ENCODE measurements at regions not wholly inside any gene's neighbourhood (a gene's known extent, or its start where the extent isn't known, plus 50 kb on each side); places are given as distances from the start of the nearest gene placed in this dataset.
"Not testable (repeated sequence)": the region's sequence is repeated elsewhere in the genome, so short reads cannot be mapped to it uniquely, and the experiment has no call there.

- DNase-seq (ENCODE audit: low read depth in 1 of 2, low spot score in 2 of 2); H3K4me3 ChIP-seq (ENCODE audit: extremely low read depth in 1 of 4, insufficient read depth in 2 of 4, low read depth in 3 of 4, low read length in 4 of 4); CTCF ChIA-PET (ENCODE audit: partially characterized antibody); H3K9ac ChIP-seq (replicated peaks in 1 of 4; ENCODE audit: extremely low read depth in 1 of 4, low read depth in 3 of 4, low read length in 3 of 4); H3K79me2 ChIP-seq (ENCODE audit: control insufficient read depth in 1 of 2, insufficient read depth in 2 of 2, low read length in 2 of 2); H3K79me1 ChIP-seq (ENCODE audit: low read depth, low read length); H3K27me3 ChIP-seq (replicated peaks in 1 of 4; ENCODE audit: control insufficient read depth in 3 of 4, extremely low read depth in 1 of 4, insufficient read depth in 3 of 4, low read length in 3 of 4); POLR2A ChIA-PET (ENCODE audit: partially characterized antibody); H2AK5ac ChIP-seq (ENCODE audit: low read depth, low read length); H2BK5ac ChIP-seq (ENCODE audit: low read depth, low read length); H3K18ac ChIP-seq (ENCODE audit: extremely low read depth, low read length); H2BK20ac ChIP-seq (ENCODE audit: low read length); H4K5ac ChIP-seq (ENCODE audit: insufficient read length, low read depth, low read length); H3K14ac ChIP-seq (ENCODE audit: insufficient read length); H3K4me2 ChIP-seq (ENCODE audit: insufficient read depth in 1 of 2, low read depth in 2 of 2, low read length in 2 of 2); H3K4ac ChIP-seq (replicated peaks; ENCODE audit: insufficient read length, low read depth, low read length); H2BK15ac ChIP-seq (ENCODE audit: low read length); H4K20me1 ChIP-seq (replicated peaks in 1 of 2; ENCODE audit: control insufficient read depth in 1 of 2, insufficient read depth in 2 of 2, low read length in 2 of 2); FAIRE-seq; H3K9me3 ChIP-seq (ENCODE audit: insufficient read depth in 2 of 2, low read depth in 1 of 2, low read length in 1 of 2); H3K56ac ChIP-seq (replicated peaks; ENCODE audit: insufficient read length, low read depth, low read length); H4K91ac ChIP-seq (replicated peaks; ENCODE audit: insufficient read length, low read length); H4K8ac ChIP-seq (ENCODE audit: extremely low read depth, insufficient read depth, low read length); H2AFZ ChIP-seq (ENCODE audit: low read length); H2BK12ac ChIP-seq (ENCODE audit: low read depth, low read length); H3K23ac ChIP-seq (ENCODE audit: insufficient read length); H3K23me2 ChIP-seq (ENCODE audit: low read depth, low read length); H3K4me1 ChIP-seq (replicated peaks in 1 of 4; ENCODE audit: control insufficient read depth in 3 of 4, insufficient read depth in 4 of 4, low read length in 3 of 4); H2BK120ac ChIP-seq (replicated peaks; ENCODE audit: low read depth, low read length); H3K27ac ChIP-seq (ENCODE audit: low read depth, low read length): not testable (repeated sequence)
- peaks cover 0 to 13% (median 6%) of the 10 kb centered on the region in 4 experiments; a peak in 4 of 8 replicates for H3K36me3 ChIP-seq (ENCODE audit: control insufficient read depth in 2 of 4, insufficient read depth in 4 of 4, low read length in 3 of 4)
- WGBS, 2 experiments (ENCODE audit: extremely low coverage in 1 of 2, insufficient coverage in 1 of 2, insufficient read length in 1 of 2, insufficient replicate concordance in 2 of 2, low coverage in 1 of 2, low lambda C conversion rate in 2 of 2, missing lambda C conversion rate in 1 of 2), result 97% methylated on average over 3 of the region's 4 CpGs; no CpG with 5 or more reads in 1 of the 2 experiments
These were observed 462.9 kb upstream of the AMELY start for GRCh38 chrY:7374485-7374884.

- H4K5ac ChIP-seq (ENCODE audit: insufficient read length, low read depth, low read length); CTCF ChIA-PET (ENCODE audit: partially characterized antibody); H3K79me1 ChIP-seq (ENCODE audit: low read depth, low read length); H3K4ac ChIP-seq (replicated peaks; ENCODE audit: insufficient read length, low read depth, low read length); H3K4me3 ChIP-seq (ENCODE audit: extremely low read depth in 1 of 4, insufficient read depth in 2 of 4, low read depth in 3 of 4, low read length in 4 of 4); H3K9me3 ChIP-seq (ENCODE audit: insufficient read depth in 2 of 2, low read depth in 1 of 2, low read length in 1 of 2); H2AFZ ChIP-seq (ENCODE audit: low read length); H2BK20ac ChIP-seq (ENCODE audit: low read length); H2BK5ac ChIP-seq (ENCODE audit: low read depth, low read length); H3K23me2 ChIP-seq (ENCODE audit: low read depth, low read length); H2BK120ac ChIP-seq (replicated peaks; ENCODE audit: low read depth, low read length); H3K23ac ChIP-seq (ENCODE audit: insufficient read length); H3K79me2 ChIP-seq (ENCODE audit: control insufficient read depth in 1 of 2, insufficient read depth in 2 of 2, low read length in 2 of 2); H3K18ac ChIP-seq (ENCODE audit: extremely low read depth, low read length); H3K4me2 ChIP-seq (ENCODE audit: insufficient read depth in 1 of 2, low read depth in 2 of 2, low read length in 2 of 2); H4K8ac ChIP-seq (ENCODE audit: extremely low read depth, insufficient read depth, low read length); H3K14ac ChIP-seq (ENCODE audit: insufficient read length); H2BK12ac ChIP-seq (ENCODE audit: low read depth, low read length); H3K9ac ChIP-seq (replicated peaks in 1 of 4; ENCODE audit: extremely low read depth in 1 of 4, low read depth in 3 of 4, low read length in 3 of 4); H3K27ac ChIP-seq (ENCODE audit: low read depth, low read length); H2BK15ac ChIP-seq (ENCODE audit: low read length); FAIRE-seq; POLR2A ChIA-PET (ENCODE audit: partially characterized antibody); H3K27me3 ChIP-seq (replicated peaks in 1 of 4; ENCODE audit: control insufficient read depth in 3 of 4, extremely low read depth in 1 of 4, insufficient read depth in 3 of 4, low read length in 3 of 4); H2AK5ac ChIP-seq (ENCODE audit: low read depth, low read length); H4K91ac ChIP-seq (replicated peaks; ENCODE audit: insufficient read length, low read length); H3K56ac ChIP-seq (replicated peaks; ENCODE audit: insufficient read length, low read depth, low read length); DNase-seq (ENCODE audit: low read depth in 1 of 2, low spot score in 2 of 2); H4K20me1 ChIP-seq (replicated peaks in 1 of 2; ENCODE audit: control insufficient read depth in 1 of 2, insufficient read depth in 2 of 2, low read length in 2 of 2); H3K4me1 ChIP-seq (replicated peaks in 1 of 4; ENCODE audit: control insufficient read depth in 3 of 4, insufficient read depth in 4 of 4, low read length in 3 of 4): not testable (repeated sequence)
- peaks cover 0 to 16% (median 6%) of the 10 kb centered on the region in 4 experiments; a peak in 4 of 8 replicates for H3K36me3 ChIP-seq (ENCODE audit: control insufficient read depth in 2 of 4, insufficient read depth in 4 of 4, low read length in 3 of 4)
- no CpG with 5 or more reads among the region's 4 CpGs for WGBS, 2 experiments (ENCODE audit: extremely low coverage in 1 of 2, insufficient coverage in 1 of 2, insufficient read length in 1 of 2, insufficient replicate concordance in 2 of 2, low coverage in 1 of 2, low lambda C conversion rate in 2 of 2, missing lambda C conversion rate in 1 of 2)
These were observed 460.4 kb upstream of the AMELY start for GRCh38 chrY:7371953-7372352.

Data from H1 (cell line).